Activated CD8-positive, alpha-beta memory T cell treated with anti-CD3 and anti-CD28 coated beads, Interleukin-2, amount 50 U/mL, for 48 hours (primary cell): ENCODE measurements at regions not wholly inside any gene's neighbourhood (a gene's known extent, or its start where the extent isn't known, plus 50 kb on each side); places are given as distances from the start of the nearest gene placed in this dataset.
"Not testable (repeated sequence)": the region's sequence is repeated elsewhere in the genome, so short reads cannot be mapped to it uniquely, and the experiment has no call there.

Experiments used
- DNase-seq: peaks from one replicate; pipeline ENCODE4 v3.0.0-alpha.2; 2020

DNA sequence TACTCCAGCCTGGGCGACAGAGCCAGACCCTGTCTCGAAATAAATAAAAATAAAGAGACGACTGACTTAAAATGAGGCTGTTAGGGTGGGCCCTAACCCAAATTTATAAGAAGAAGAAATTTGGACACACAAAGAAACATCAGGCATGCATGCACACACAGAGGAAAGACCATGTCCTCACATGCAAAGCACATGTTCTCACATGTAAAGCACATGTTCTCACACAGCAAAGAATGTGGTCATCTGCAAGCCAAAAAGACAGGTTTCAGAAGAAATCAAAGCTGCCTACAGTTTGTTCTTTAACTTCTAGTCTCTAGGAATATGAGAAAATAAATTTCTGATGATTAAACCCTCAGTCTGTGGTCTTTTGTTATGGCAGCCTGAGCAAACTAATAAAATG is 132.3 kb upstream of the CRIM1 start:
- no peak for DNase-seq

DNA sequence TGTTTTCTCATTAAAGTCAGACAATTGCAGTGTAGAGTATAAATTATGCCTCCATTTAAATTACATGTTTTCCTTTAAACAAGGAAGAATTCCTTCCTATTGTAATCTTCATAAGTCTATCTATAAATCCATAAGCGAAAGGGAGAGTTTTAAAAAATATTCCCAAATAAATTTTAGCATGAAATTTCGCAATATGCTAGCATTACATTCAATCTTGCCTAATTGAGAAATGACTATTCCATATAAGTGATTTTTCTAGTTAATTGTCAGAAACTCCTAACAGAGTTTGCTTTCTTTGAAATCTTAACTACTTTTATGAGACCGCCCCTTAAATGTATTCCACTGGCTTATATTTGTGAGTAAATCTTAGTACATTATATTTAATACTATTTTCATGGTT is 133.1 kb upstream of the CRIM1 start:
- DNase-seq: no peak

DNA sequence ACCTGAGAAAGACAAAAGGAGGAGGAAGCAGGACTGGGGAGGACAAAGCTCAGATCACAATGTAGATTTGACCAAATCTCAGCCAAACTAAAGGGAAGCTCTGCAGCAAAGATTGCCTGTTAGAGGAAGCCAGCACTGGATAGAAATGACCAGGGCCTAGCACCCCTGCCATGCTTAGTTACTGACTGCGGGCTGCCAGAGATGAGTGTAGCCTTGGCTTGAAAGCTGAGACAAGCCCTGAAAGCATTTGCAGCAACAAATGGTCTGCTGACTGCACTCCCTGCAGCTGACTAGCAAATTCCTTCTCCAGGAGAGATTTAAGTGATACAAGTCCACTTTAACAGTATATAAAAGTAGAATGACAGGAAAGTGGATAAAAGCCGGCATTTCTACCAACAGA is 140.9 kb upstream of the CRIM1 start:
- no peak for DNase-seq

DNA sequence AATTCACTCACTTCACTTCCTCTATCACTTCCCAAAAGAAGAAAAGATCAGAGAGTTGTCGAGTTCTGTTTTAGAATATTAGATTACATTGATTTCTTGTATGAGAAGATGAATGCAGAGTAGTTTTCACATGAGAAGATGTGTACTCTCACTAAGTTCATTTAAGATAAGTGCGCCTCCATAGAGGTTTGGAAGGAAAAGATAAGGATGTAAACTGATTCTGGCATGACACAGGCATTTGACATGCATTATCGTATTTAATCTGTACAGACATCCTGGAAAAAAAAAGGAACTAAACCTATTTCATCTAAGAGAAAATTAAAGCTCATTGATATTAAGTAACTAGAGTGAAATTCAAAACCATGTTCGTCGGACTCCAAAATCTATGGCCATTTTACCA is 152.2 kb upstream of the CRIM1 start:
- no peak for DNase-seq

DNA sequence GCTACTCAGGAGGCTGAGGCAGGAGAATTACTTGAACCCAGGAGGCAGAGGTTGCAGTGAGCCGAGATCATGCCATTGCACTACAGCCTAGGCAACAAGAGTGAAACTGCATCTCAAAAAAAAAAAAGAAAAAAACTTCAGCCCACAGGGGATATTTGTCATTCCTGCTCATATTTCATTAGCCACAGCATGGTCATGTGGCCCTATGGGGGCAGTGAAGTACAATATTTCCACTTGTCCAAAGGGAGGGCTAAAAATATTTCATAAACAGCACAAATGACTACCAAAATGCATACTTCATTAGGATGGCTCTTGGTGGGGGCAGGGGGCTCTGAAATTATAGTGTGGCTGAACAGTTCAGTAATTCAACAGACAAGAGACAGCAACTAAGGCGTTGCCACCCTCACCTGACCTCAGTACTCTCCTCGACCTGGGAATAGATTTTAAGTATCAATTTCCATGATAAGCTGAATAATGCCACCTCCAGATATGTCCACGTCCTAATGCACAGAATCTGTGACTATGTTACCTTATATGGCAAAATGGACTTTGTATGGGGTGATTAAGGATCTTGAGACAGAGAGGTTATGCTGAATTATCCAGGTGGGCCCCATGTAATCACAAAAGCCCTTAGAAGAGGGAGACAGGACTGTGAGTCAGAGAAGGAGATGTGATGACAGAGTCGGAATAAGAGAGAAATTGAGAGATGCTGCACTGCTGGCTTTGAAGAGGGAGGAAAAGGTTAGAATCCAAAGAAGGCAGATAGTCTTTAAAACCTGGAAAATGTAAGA is 158.2 kb upstream of the CRIM1 start:
- DNase-seq: no peak

DNA sequence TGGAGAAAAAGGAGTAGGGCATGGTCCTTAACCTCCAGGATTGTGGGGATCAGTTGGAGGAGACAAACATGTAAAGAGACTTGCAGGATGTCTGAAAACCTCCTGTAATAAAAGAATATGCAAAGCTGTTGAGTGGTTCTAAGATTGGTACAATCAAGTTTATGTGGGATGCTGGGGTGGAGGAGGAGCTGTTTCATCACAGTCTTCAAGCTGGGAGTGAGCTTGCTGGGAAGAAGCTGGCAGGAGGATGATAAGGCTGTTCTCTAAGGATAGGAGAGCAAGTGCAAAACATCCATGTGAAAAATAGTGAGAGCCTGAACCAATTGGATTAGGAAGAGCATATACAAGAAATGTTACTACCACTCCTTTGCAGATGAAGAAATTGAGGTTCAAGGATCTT is 161.9 kb upstream of the CRIM1 start:
- DNase-seq: no peak

DNA sequence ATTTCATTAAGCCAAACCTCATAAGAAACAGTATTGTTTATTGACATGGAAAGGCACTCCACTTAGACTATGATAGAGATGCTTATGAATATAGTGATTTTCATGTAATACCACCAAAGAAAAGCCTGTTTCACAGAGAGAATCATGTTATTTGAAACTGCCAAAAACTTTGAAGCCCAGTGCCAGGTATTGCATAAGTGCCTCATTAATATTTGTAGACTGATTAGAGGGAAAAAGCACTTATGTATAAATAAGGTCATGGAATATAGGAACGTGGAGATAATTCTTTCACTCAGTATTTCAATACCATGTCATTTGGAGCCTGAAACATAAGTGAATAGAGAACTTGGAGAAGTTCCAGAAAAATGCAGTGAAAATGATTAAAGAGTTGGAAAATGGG is 162.6 kb upstream of the CRIM1 start:
- no peak for DNase-seq

DNA sequence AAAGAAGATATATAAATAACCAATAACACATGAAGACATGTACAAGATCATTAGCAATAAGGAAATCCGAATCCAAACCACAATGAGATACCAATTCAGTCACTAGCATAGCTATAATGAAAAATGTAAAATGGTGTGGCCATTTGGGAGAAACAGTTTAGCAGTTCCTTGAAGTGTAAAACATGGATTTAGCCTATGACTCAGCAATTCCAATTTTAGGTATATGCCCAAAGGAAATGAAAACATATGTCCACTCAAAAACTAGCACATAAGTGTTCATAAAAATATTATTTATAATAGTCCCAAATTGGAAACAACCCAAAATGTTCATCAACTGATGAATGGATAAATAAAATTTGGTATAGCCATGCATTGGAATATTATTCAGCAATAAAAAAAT is 165.5 kb upstream of the CRIM1 start:
- no peak for DNase-seq

DNA sequence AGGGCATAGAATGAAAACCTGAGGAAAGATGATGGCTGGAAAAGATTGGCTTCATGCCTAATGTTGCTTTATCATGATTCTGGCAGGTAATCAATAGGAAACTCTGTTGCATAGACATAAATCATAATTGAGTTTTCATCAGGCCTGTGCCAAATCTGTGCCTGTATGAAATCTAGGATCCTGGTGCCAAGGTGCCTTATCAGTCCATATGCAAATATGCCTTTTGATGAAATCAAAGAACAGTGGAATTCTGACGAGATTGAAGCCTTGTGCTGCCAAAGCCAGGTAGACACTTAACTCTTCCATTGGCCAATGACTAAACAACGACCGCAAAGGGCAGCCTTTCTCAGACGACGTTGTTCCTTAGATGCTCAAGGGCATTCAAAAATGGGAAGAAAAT is 170.0 kb upstream of the CRIM1 start:
- DNase-seq: no peak

DNA sequence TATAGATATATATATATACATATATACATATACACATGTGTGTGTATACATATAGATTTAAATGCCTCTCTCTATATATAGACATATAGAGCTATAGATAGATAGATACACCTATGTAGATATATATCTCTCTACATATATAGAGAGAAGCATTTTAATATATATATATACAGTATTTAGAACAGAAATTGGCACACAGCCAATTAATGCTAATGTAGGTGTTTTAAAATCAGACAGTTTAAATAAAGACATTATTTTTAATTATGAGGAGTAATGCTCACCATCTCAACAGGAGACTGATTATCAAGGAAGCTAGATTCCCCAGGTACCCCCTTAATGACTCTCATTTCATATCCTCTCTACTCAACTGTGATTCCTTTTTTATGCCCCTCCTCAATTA is 170.7 kb upstream of the CRIM1 start:
- DNase-seq: no peak

DNA sequence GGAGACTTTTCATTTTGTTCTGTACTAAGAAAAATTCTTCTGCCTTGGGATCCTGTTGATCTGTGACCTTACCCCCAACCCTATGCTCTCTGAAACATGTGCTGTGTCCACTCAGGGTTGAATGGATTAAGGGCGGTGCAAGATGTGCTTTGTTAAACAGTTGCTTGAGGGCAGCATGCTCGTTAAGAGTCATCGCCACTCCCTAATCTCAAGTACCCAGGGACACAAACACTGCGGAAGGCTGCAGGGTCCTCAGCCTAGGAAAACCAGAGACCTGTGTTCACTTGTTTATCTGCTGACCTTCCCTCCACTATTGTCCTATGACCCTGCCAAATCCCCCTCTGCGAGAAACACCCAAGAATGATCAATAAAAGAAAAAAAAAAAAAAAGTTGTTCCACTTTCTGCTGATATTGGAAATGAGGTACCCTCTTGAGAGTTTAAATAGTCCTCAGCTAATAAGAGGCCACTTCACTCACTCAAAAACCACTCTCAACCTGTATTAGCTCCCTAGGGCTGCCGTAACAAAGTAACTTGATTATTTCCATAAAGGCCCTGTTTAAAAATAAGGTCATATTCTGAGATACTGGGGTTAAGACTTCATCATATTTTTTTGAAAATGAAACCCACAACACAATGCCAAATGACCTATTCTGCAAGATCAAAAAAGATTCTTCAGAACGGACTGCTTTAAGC is 174.6 kb upstream of the CRIM1 start:
- not testable (repeated sequence) for DNase-seq

DNA sequence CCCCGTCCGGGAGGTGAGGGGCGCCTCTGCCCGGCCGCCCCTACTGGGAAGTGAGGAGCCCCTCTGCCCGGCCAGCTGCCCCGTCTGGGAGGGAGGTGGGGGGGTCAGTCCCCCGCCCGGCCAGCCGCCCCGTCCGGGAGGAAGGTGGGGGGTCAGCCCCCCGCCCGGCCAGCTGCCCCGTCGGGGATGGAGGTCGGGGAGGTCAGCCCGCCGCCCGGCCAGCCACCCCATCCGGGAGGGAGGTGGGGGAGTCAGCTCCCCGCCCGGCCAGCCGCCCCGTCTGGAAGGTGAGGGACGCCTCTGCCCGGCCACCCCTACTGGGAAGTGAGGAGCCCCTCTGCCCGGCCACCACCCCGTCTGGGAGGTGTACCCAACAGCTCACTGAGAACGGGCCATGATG is 175.3 kb upstream of the CRIM1 start:
- DNase-seq: not testable (repeated sequence)

DNA sequence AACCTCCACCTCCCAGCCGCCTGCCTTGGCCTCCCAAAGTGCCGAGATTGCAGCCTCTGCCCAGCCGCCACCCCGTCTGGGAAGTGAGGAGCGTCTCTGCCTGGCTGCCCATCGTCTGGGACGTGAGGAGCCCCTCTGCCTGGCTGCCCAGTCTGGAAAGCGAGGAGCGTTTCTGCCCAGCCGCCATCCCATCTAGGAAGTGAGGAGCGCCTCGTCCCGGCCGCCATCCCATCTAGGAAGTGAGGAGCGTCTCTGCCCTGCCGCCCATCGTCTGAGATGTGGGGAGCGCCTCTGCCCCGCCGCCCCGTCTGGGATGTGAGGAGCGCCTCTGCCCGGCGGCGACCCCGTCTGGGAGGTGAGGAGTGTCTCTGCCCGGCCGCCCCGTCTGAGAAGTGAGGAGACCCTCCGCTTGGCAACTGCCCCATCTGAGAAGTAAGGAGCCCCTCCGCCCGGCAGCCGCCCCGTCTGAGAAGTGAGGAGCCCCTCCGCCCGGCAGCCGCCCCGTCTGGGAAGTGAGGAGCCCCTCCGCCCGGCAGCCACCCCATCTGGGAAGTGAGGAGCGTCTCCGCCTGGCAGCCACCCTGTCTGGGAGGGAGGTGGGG is 175.8 kb upstream of the CRIM1 start:
- not testable (repeated sequence) for DNase-seq

DNA sequence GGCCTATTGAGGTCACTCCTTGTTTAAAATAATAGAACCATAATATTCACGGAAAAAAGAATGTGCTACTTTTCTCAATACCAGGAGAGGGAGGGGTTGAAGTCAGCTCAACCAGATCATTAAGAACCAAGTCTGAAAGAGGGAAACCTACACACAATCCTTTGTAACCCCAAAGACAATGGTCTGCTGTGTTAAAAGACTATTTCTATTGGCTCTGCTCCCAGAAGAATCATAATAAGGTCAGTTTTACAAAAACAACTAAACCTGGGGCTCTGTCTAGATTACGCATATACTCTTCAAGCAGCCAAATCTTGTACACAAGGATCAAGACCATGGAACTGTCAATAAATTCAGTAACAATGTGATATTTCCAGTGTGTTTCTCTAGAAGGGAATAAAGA is 177.2 kb upstream of the CRIM1 start:
- DNase-seq: no peak

DNA sequence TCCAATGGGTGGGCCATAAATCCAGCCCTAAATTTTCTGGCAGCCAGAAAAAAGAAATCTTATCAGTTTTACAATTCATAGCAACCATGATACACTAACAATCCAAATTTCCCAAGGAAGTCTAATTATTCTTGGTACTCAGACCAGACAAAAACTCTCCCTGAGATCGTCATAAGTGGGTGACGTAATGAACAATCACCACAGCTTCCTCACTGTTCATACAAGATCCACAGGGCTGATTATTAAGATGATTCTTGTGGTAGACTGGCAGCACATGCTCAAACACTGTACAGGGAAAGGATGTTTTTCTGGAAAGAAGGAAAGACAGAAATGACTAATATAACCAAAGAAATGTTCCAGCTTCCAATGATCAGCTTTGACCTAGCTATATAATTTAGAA is 178.3 kb upstream of the CRIM1 start:
- no peak for DNase-seq

DNA sequence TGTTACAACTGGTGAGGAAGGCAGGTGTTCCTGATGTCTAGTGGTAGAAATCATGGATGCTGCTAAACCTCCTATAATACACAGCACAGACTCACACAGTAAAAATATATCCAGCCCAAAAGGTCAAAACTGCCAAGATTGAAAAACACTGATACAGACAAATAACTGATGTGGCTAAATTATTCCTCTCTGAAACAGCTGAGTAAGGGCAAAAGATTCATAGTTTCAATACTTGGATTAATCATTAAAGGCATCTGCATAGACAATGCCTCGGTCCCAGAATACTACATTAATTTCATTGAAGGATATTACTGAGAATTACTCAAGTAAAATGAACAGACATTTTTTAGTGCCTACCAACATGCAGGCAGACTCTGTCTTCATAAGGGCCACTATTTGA is 180.7 kb upstream of the CRIM1 start:
- no peak for DNase-seq

DNA sequence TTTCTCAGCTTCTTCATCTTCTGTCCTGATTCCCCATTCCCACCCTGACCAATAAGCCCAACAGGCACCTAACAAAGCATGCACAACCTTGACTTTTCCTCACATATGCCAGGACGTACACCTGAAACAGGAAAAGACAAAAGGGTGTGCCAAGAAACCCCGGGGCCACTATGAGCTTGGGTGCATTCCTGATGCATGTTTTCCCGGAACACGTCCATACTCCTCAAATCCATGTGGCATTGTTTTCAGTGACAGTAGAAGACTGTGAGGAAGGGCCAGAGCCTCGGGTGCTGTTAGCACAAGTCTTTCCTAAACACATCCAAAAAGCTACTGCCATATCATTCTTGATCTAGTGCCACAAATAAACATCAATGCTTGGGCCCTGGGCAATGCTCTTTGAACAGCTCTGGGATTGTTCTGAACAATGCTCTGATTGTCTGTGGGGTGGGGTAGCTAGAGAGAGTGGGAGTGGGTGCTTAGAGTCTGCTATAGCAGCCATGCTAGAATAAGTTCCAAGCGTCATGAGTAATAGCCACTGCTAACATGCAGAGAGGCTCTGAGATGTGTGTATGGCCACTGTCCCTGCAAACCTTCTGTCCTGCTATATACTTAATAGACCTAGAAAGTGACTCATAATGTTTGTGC is 181.7 kb upstream of the CRIM1 start:
- no peak for DNase-seq

DNA sequence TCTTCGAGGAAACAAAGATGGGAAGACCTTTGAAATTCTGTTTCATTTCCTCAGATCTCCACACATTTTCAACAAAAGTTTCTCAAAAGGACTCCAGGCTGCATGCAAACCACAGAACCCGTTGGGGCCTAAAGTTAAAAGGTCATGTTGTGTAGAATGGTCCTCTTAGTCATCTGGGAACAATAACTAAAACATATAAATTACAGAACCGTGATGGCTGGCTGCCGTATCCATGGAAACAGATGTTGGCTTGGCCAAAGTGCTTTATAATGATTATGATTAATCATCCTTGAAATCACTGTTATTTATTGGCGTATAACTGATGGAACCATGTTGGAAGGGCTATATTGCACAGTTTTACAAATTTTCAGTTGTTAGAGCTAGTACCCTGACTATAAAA is 182.8 kb upstream of the CRIM1 start:
- no peak for DNase-seq

DNA sequence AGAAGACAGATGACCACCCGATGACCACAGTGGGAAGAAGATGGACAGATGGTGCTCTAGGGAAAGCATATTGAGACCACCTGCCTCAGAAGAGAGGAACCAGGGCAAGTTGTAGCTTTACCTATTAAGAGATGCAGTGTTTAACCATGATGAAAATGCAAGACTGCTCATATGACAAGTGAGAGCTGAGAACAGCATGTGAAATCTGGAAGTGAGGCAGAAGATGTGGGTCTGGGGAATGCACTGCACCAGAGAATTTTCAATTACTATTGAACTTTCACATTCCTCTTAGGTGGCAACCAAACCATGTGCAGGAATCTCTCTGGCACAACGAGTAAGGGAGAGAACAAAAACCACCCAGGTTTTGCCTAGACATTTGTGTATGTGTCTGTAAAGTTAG is 184.8 kb upstream of the CRIM1 start:
- DNase-seq: no peak

DNA sequence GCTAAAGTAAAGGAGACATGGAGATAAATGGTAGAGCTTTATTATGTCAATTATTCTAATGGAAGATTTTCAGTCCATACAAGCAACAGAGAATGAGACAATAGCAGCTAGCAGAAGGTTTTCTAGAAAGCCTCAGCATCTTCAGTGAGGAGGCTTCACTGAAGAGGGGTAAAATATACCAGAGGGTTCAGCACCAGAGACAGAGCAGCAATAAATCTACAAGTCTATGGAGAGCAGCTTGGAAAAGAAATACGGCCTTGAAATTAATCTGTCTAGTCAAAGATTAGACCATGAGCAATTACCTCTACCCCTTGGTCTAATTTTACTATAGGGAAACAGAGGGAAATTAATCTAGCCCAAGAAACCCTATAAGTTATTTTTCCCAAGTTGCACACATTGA is 185.7 kb upstream of the CRIM1 start:
- no peak for DNase-seq

DNA sequence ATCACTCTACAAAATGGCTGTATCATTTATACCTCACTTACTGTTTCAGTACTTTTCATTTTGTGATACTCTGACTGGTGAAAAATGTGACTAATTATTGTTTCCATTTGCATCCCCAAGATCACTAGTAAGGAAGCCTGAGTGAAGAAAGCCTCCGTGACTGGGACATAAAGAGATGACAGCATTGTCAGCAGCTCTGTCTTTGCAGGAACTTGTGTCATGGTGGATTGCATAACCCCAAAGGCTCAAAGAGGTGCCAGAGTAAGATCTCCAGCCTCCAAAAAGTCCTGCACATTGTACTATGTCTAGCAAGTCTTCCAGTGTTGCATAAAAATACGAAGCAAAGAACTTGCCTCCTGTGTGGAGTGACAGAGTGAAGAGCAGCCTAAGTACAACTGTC is 187.5 kb upstream of the CRIM1 start:
- no peak for DNase-seq

DNA sequence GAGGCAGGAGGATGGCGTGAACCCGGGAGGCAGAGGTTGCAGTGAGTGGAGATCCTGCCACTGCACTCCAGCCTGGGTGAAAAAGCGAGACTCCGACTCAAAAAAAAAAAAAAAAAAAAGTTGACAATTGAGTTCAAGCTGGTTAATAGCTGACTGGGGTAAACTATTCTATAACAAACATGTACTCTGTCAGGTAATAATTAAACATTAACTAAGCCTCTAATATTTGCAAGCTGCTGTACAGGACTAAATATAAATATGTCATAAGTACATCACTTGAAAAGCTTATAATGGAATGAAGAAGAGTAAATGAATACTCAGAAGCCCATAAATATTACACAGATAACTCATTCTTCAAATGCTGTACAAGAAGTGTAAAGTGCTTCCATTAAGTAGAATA is 190.4 kb upstream of the CRIM1 start:
- no peak for DNase-seq

DNA sequence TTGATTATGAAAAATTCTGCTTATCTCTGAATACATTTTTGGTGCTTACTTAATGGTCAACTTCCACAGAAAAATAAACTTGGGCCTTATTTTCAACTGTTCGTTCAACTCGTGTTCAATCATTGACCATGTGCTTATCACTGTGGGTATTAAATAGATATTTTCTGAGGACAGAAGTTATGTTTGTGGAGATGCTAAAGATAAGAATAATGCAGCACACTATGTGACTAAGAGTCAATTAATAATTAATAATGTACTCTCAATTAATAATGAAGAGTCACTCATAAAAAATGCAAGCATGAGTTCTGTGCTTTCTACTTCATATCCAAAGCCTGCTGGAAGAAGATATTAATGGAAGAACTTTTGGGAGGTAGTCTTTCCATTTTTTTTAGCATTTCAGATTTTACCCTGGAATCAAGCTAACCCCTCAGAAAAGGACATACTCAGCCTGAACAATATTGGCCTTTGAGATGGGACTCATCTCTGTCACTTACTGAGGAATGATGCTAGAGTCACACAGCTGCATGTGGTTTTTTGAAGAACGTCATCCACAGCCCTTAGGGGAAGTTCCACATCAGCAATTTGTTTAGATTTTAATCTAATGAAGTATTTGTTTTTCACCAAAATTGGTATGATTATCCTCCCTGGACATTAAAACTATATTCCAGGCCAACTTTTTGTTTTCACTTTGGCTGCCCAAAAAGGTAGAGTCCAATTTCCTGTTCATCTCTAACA is 191.9 kb upstream of the CRIM1 start:
- no peak for DNase-seq
